ENCODE measurements at regions not wholly inside any gene's neighbourhood (a gene's known extent, or its start where the extent isn't known, plus 50 kb on each side); places are given as distances from the start of the nearest gene placed in this dataset.
"Not testable (repeated sequence)": the region's sequence is repeated elsewhere in the genome, so short reads cannot be mapped to it uniquely, and the experiment has no call there.

GRCh38 chrX:1853916-1854315, 239.1 kb downstream of the ASMT start:
- DNase-seq = no peak

- DNase-seq = not testable (repeated sequence)
Observed at GRCh38 chrX:1854861-1855260, 240.0 kb downstream of the ASMT start.

GRCh38 chrX:1859266-1859665, 244.4 kb downstream of the ASMT start:
- not testable (repeated sequence) for DNase-seq

- DNase-seq = no peak
Observed at GRCh38 chrX:1860936-1861594, 246.2 kb downstream of the ASMT start.

GRCh38 chrX:1863995-1864394, 249.1 kb downstream of the ASMT start:
- DNase-seq = not testable (repeated sequence)

GRCh38 chrX:1870421-1870820, 255.6 kb downstream of the ASMT start:
- peak in 1 of 2 donors; percentile 18 for DNase-seq

GRCh38 chrX:1871887-1872286, 257.0 kb downstream of the ASMT start:
- DNase-seq = no peak

GRCh38 chrX:1873671-1874070, 258.8 kb downstream of the ASMT start:
- no peak for DNase-seq

GRCh38 chrX:1874416-1874815, 259.6 kb downstream of the ASMT start:
- no peak for DNase-seq

GRCh38 chrX:1874899-1875298, 260.0 kb downstream of the ASMT start:
- no peak for DNase-seq

- DNase-seq = no peak
Observed at GRCh38 chrX:1876041-1876440, 261.2 kb downstream of the ASMT start.

GRCh38 chrX:1877780-1878179, 262.9 kb downstream of the ASMT start:
- DNase-seq = no peak

- DNase-seq = not testable (repeated sequence)
Observed at GRCh38 chrX:1880884-1881817, 266.3 kb downstream of the ASMT start.

GRCh38 chrX:1883772-1884171, 268.9 kb downstream of the ASMT start:
- no peak for DNase-seq

GRCh38 chrX:1884446-1884845, 269.6 kb downstream of the ASMT start:
- no peak for DNase-seq

GRCh38 chrX:1885116-1885515, 270.3 kb downstream of the ASMT start:
- no peak for DNase-seq

GRCh38 chrX:1888305-1888704, 273.4 kb downstream of the ASMT start:
- not testable (repeated sequence) for DNase-seq

- DNase-seq = no peak
Observed at GRCh38 chrX:1894026-1894294, 279.1 kb downstream of the ASMT start.

- no peak for DNase-seq
Observed at GRCh38 chrX:1894740-1895139, 279.9 kb downstream of the ASMT start.

- DNase-seq = no peak
Observed at GRCh38 chrX:1895583-1895982, 280.7 kb downstream of the ASMT start.

GRCh38 chrX:1899841-1900240, 285.0 kb downstream of the ASMT start:
- no peak for DNase-seq

GRCh38 chrX:1902901-1903235, 288.0 kb downstream of the ASMT start:
- no peak for DNase-seq

- no peak for DNase-seq
Observed at GRCh38 chrX:1903236-1903935, 288.5 kb downstream of the ASMT start.

- DNase-seq = no peak
Observed at GRCh38 chrX:1904663-1905218, 289.9 kb downstream of the ASMT start.
